Type B pancreatic cell (in vitro differentiated cells): ENCODE measurements at regions not wholly inside any gene's neighbourhood (a gene's known extent, or its start where the extent isn't known, plus 50 kb on each side); places are given as distances from the start of the nearest gene placed in this dataset.

Experiments used
- DNase-seq: peaks from one replicate; pipeline ENCODE4 v3.0.0; 2021; ENCODE audit warnings: mixed read lengths; ENCODE audit not compliant: unreplicated experiment; ENCODE audit errors: extremely low spot score
- H3K27ac Mint-ChIP-seq: 2 replicates; pipeline ENCODE4 v1.8.0; 2021; ENCODE audit warnings: mild to moderate bottlenecking, mixed read lengths
- H3K27me3 Mint-ChIP-seq: 2 replicates; pipeline ENCODE4 v1.8.0; 2021; ENCODE audit warnings: mixed read lengths
- H3K36me3 Mint-ChIP-seq: 2 replicates; pipeline ENCODE4 v1.8.0; 2021; ENCODE audit warnings: mixed read lengths
- H3K4me1 Mint-ChIP-seq: one replicate; pipeline ENCODE4 v1.8.0; 2021; ENCODE audit warnings: mixed read lengths; ENCODE audit not compliant: unreplicated experiment
- H3K4me3 Mint-ChIP-seq: 2 replicates; pipeline ENCODE4 v1.8.0; 2021; ENCODE audit warnings: mild to moderate bottlenecking, mixed read lengths
- H3K9me3 Mint-ChIP-seq: 2 replicates; pipeline ENCODE4 v1.8.0; 2021; ENCODE audit warnings: mixed read lengths
- CTCF ChIP-seq: fragments of 200-600 bp; sonication (generic); conservative IDR thresholded peaks from 2 replicates; pipeline ENCODE4 v1.5.0; 2021; ENCODE audit warnings: antibody characterized with exemption, mild to moderate bottlenecking

GRCh38 chr2:155600914-155601760 is 731.4 kb downstream of the NR4A2 start:
- Mint-ChIP-seq H3K4me1 (no peaks in the 10 kb centered on the region), H3K4me3 (no peak overlapping the region), H3K36me3 (no peaks in the 10 kb centered on the region), H3K27ac (no peak overlapping the region), H3K9me3 (peaks cover 12% of the 10 kb centered on the region), H3K27me3 (no peaks in the 10 kb centered on the region)
- TF ChIP-seq CTCF = no peak
- no peak for DNase-seq

- no peaks in the 10 kb centered on the region for H3K27me3 Mint-ChIP-seq
- DNase-seq = no peak
- H3K27ac Mint-ChIP-seq = no peak overlapping the region
- TF ChIP-seq CTCF = no peak
- H3K4me1 Mint-ChIP-seq = no peaks in the 10 kb centered on the region
- H3K9me3 Mint-ChIP-seq = peaks cover 12% of the 10 kb centered on the region
- H3K4me3 Mint-ChIP-seq = no peak overlapping the region
- no peaks in the 10 kb centered on the region for H3K36me3 Mint-ChIP-seq
These were observed 732.2 kb downstream of the NR4A2 start for GRCh38 chr2:155600296-155600695.

- H3K36me3 Mint-ChIP-seq = no peaks in the 10 kb centered on the region
- no peaks in the 10 kb centered on the region for H3K27me3 Mint-ChIP-seq
- no peaks in the 10 kb centered on the region for H3K4me1 Mint-ChIP-seq
- H3K9me3 Mint-ChIP-seq = peaks cover 11% of the 10 kb centered on the region
- no peak for TF ChIP-seq CTCF
- no peak for DNase-seq
- H3K4me3 Mint-ChIP-seq = no peak overlapping the region
- no peak overlapping the region for H3K27ac Mint-ChIP-seq
These were observed 732.7 kb downstream of the NR4A2 start for GRCh38 chr2:155599834-155600233.

- no peaks in the 10 kb centered on the region for H3K36me3 Mint-ChIP-seq
- no peaks in the 10 kb centered on the region for H3K27me3 Mint-ChIP-seq
These were observed 748.8 kb downstream of the NR4A2 start for GRCh38 chr2:155583674-155584195.

GRCh38 chr2:155574941-155575340 is 757.6 kb downstream of the NR4A2 start:
- no peak overlapping the region for H3K27ac Mint-ChIP-seq
- H3K9me3 Mint-ChIP-seq = no peaks in the 10 kb centered on the region
- DNase-seq = no peak
- no peaks in the 10 kb centered on the region for H3K4me1 Mint-ChIP-seq
- no peak for TF ChIP-seq CTCF
- no peaks in the 10 kb centered on the region for H3K27me3 Mint-ChIP-seq
- no peaks in the 10 kb centered on the region for H3K36me3 Mint-ChIP-seq
- H3K4me3 Mint-ChIP-seq = no peak overlapping the region

More at GRCh38 chr2:155583674-155584195, 748.8 kb downstream of the NR4A2 start:
- H3K4me3 Mint-ChIP-seq = no peak overlapping the region
- no peak overlapping the region for H3K27ac Mint-ChIP-seq
- no peak for DNase-seq
- no peak for TF ChIP-seq CTCF
- H3K9me3 Mint-ChIP-seq = no peaks in the 10 kb centered on the region
- no peaks in the 10 kb centered on the region for H3K4me1 Mint-ChIP-seq
